ENCODE measurements at regions not wholly inside any gene's neighbourhood (a gene's known extent, or its start where the extent isn't known, plus 50 kb on each side); places are given as distances from the start of the nearest gene placed in this dataset.

DNA sequence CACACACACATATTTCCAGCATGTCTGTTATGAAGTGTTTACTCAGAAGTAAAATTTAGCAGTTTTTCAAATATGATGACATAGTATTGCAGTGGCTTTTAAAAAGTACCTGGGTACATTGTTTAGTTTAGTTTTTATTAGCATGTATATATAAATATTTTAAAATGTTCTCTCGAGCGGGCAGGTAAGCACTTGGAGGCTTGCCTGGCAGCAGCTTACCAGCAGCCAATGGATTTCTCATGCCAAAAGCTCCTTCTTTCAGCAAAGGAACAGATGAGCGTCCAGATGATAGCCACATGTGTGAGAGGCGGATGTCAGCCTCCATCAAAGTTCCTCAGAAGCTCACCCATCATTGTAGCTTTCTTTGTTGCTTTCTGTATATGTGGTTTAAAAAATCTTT is 57.2 kb upstream of the LRIG3 start:
- FAIRE-seq = no peak
- TF ChIP-seq NONO (IDR thresholded peaks at IDR 0.05) = no peak
- TF ChIP-seq NONO (CRISPR knock-in tag; conservative IDR thresholded peaks at IDR 0.05) = no peak
- TF ChIP-seq REL (CRISPR knock-in tag; conservative IDR thresholded peaks at IDR 0.05) = no peak
- TF ChIP-seq, protein P1, sequence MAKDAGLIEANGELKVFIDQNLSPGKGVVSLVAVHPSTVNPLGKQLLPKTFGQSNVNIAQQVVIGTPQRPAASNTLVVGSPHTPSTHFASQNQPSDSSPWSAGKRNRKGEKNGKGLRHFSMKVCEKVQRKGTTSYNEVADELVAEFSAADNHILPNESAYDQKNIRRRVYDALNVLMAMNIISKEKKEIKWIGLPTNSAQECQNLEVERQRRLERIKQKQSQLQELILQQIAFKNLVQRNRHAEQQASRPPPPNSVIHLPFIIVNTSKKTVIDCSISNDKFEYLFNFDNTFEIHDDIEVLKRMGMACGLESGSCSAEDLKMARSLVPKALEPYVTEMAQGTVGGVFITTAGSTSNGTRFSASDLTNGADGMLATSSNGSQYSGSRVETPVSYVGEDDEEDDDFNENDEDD (CRISPR knock-in tag; IDR thresholded peaks at IDR 0.05; ENCODE audit: borderline replicate concordance) = no peak
- TF ChIP-seq, protein P2, sequence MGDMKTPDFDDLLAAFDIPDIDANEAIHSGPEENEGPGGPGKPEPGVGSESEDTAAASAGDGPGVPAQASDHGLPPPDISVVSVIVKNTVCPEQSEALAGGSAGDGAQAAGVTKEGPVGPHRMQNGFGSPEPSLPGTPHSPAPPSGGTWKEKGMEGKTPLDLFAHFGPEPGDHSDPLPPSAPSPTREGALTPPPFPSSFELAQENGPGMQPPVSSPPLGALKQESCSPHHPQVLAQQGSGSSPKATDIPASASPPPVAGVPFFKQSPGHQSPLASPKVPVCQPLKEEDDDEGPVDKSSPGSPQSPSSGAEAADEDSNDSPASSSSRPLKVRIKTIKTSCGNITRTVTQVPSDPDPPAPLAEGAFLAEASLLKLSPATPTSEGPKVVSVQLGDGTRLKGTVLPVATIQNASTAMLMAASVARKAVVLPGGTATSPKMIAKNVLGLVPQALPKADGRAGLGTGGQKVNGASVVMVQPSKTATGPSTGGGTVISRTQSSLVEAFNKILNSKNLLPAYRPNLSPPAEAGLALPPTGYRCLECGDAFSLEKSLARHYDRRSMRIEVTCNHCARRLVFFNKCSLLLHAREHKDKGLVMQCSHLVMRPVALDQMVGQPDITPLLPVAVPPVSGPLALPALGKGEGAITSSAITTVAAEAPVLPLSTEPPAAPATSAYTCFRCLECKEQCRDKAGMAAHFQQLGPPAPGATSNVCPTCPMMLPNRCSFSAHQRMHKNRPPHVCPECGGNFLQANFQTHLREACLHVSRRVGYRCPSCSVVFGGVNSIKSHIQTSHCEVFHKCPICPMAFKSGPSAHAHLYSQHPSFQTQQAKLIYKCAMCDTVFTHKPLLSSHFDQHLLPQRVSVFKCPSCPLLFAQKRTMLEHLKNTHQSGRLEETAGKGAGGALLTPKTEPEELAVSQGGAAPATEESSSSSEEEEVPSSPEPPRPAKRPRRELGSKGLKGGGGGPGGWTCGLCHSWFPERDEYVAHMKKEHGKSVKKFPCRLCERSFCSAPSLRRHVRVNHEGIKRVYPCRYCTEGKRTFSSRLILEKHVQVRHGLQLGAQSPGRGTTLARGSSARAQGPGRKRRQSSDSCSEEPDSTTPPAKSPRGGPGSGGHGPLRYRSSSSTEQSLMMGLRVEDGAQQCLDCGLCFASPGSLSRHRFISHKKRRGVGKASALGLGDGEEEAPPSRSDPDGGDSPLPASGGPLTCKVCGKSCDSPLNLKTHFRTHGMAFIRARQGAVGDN (CRISPR knock-in tag; IDR thresholded peaks at IDR 0.05) = no peak
- TF ChIP-seq PHF8 (CRISPR knock-in tag; IDR thresholded peaks at IDR 0.05) = no peak
- TF ChIP-seq IKZF1 (IDR thresholded peaks at IDR 0.05) = no peak
- TF ChIP-seq, protein P3, sequence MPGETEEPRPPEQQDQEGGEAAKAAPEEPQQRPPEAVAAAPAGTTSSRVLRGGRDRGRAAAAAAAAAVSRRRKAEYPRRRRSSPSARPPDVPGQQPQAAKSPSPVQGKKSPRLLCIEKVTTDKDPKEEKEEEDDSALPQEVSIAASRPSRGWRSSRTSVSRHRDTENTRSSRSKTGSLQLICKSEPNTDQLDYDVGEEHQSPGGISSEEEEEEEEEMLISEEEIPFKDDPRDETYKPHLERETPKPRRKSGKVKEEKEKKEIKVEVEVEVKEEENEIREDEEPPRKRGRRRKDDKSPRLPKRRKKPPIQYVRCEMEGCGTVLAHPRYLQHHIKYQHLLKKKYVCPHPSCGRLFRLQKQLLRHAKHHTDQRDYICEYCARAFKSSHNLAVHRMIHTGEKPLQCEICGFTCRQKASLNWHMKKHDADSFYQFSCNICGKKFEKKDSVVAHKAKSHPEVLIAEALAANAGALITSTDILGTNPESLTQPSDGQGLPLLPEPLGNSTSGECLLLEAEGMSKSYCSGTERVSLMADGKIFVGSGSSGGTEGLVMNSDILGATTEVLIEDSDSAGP (CRISPR knock-in tag; IDR thresholded peaks at IDR 0.05; ENCODE audit: borderline replicate concordance) = no peak
- TF ChIP-seq GTF3A (CRISPR knock-in tag; conservative IDR thresholded peaks at IDR 0.05) = no peak
- TF ChIP-seq PCBP2 (optimal IDR thresholded peaks at IDR 0.05; ENCODE audit: low read depth, low read length, poor library complexity, severe bottlenecking) = no peak
- no peak for TF ChIP-seq ZNF180 (CRISPR knock-in tag; IDR thresholded peaks at IDR 0.05; ENCODE audit: borderline replicate concordance, low read depth)
- TF ChIP-seq ZNF230 (CRISPR knock-in tag; IDR thresholded peaks at IDR 0.05) = no peak
- H3K9ac ChIP-seq (ENCODE audit: insufficient read depth, low read depth, low read length) = no peak overlapping the region
- H3K9me3 ChIP-seq (ENCODE audit: low read length) = no peaks in the 10 kb centered on the region
- DNase-seq (ENCODE audit: low spot score) = no peak
- ChIA-PET POLR2A (no interaction called here), CTCF (ENCODE audit: low intra/inter-chr PET ratio, low total read pairs) (no interaction called here)
- BruUV-seq (replicated peaks) = no TSS peak
- ATAC-seq = no peak
- no peaks in the 10 kb centered on the region for H3K79me2 ChIP-seq (ENCODE audit: insufficient read depth, low read length)
- no peaks in the 10 kb centered on the region for H3K4me1 ChIP-seq (ENCODE audit: insufficient read depth, low read length)
- no peaks in the 10 kb centered on the region for H4K20me1 ChIP-seq (ENCODE audit: insufficient read depth, low read length)
- WGBS (ENCODE audit: low lambda C conversion rate) = 4% methylated on average over 4 of the region's 4 CpGs
- H3K4me3 ChIP-seq (replicated peaks in 1 of 3; ENCODE audit: insufficient read depth in 1 of 3, low read depth in 2 of 3, low read length in 3 of 3) = no peak overlapping the region
- intact Hi-C loops (cut with micrococcal nuclease; ENCODE audit: unreplicated experiment) = no loop called here
- H3K36me3 ChIP-seq (replicated peaks in 1 of 2; ENCODE audit: control insufficient read depth in 1 of 2, insufficient read depth in 2 of 2, low read length in 2 of 2) = no peaks in the 10 kb centered on the region
- in situ Hi-C loops (cut with HindIII; ENCODE audit: extremely low pct_ligation_motif_present, low pct_unique_long_range_greater_than_20kb) = no loop called here
- no peaks in the 10 kb centered on the region for H3K27me3 ChIP-seq (ENCODE audit: control insufficient read depth in 1 of 2, insufficient read depth in 2 of 2, low read length in 2 of 2)
- no peak overlapping the region for H3K27ac ChIP-seq (ENCODE audit: extremely low read length, insufficient read depth, low read length)
- H2AFZ ChIP-seq (ENCODE audit: low read length) = no peak overlapping the region
- no peak overlapping the region for H3K4me2 ChIP-seq (ENCODE audit: low read depth, low read length)

Data from HepG2 (cell line).